Kidney tubule cell (primary cell): ENCODE measurements at regions not wholly inside any gene's neighbourhood (a gene's known extent, or its start where the extent isn't known, plus 50 kb on each side); places are given as distances from the start of the nearest gene placed in this dataset.

ENCODE experiments used
- DNase-seq: peaks from one replicate; pipeline ENCODE4 v3.0.0-alpha.2; 2018; ENCODE audit warnings: low spot score

DNA sequence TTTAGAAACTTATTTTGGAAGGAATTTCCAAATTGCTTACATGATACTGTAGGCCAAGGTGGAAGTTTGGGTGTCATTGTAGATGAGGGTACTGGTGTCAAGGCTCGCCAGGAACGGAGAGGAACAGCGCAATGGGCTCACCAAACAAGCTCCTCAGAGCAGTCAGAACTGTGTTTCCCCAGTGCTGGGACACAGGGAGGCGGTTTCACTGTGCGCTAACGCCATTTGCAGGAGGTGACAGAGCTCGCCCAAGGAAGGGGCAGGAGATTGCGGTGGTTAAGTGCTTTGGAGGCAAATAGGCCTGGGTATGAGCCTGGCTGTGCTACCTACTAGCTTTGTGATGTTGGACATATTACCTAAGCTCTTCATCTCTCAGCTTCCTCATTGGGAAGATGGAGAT lies 57.3 kb downstream of the HHEX start:
- DNase-seq: no peak

DNA sequence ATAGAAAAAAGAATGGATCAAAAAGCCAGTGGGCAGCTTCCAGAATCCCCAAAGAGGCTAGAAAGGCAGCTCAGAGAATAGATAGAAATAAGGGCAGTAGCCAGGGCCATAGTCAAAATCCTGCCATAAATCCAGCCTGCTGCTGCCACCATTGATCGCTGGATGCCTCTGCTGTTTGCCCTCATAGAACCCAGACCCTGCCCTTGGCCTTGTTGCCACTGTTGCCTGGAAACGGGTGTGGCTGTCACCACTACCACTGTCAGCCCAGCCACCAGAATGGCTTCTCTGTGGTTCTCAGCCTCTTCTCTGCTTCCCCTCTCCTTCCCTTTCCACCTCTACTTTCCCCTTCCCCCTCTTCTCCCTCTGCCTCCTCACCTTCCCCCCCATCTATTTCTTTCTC lies 57.8 kb downstream of the HHEX start:
- no peak for DNase-seq

DNA sequence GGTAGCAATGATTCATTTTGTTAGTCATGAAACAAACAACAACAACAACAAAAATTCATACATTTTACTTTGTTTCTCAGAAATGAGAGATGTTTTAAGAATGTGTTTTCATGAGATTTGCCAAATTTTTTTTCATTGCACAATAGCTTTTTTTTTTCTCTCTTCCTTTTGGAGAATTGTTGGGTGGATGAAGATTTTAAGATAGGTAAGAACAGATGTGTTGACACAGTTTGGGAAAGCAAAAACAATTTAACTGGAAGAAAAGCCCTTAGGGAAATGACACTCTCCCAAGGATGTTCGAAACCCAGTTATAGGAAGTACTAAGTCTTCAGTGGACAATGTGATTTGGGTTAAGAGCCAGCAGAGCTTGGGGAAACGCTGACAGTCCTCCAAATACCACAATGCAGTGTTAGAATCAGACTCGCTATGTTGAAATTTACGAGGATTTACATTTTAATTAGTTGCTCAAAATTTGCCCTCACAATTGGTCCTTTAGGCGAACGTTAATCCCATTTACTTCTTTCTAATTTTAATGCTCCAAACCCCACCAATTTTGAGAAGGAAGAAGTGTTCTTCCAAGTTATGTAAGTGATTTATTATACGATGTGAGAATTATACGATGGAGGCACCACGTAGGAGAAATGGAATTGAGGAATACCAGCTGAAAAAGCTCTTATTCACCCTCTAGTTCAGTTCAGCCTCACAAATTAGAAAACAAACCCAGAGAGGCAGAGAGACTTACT lies 61.2 kb downstream of the HHEX start:
- no peak for DNase-seq

DNA sequence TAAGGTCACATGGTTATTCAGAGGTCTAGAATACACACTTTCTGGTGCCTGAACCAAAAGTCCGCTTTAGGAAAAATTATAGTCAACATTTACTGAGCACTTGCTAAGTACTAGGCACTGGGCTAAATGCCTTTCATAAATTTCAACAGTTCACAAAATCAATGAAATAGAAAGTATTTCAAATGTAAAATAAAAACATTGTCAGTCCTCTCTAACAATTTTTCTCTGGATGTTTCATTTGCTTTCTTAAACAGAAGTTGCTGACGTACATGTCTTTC lies 61.7 kb downstream of the HHEX start:
- no peak for DNase-seq

DNA sequence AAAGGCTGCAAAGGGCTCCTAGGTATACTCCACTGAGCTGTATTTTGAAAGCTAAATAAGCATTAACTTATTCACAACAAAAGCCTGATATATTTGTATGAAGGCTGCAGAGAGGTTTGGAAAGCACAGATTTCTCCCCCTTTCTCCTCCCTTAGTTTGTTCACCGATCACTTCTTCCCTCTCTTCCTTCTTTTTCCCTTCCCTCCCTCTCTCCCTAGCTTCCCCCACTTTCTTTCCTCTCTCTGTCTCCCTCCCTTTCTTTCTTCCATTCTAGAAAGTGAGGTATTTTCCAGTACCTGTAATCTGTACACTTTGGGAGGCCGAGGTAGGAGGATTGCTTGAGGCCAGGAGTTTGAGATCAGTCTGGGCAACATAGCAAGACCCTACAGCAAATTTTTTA lies 62.1 kb downstream of the HHEX start:
- no peak for DNase-seq

DNA sequence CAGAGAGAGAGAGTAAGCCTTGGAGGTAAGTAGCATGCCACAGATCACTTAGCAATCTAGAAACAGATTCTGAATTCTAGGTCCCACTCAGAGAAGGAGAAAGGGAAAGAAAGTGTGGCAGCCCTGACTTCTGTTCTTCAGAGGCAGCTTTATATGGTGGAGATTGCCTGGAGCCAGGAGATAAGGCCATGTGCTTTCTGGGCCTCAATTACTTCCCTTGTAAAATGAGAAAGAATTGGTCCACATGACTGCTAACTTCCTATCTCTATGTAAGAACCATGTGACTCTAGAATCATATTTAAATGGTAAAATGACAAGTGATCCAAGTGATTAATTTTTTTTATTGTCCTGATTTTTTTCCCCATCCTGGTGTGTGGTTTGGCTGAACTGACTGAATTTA lies 64.1 kb downstream of the HHEX start:
- no peak for DNase-seq

DNA sequence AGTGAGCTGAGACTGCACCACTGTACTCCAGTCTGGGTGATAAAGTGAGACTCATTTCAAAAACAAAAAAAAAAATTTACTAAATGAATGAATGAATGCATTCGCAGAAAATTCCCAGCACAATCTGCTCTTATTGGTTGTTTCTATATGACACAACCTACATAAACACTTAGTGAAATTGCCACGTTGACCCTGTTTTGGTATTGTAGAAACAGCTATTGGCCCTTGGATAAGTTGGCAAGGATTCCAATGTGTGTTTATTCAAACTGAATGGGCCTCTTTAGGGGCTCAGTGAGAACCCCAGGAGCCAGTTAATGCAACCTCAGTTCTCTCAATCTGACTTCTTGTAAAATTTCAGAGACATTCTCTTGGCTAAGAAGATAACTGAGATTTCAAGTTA lies 66.0 kb downstream of the HHEX start:
- no peak for DNase-seq

DNA sequence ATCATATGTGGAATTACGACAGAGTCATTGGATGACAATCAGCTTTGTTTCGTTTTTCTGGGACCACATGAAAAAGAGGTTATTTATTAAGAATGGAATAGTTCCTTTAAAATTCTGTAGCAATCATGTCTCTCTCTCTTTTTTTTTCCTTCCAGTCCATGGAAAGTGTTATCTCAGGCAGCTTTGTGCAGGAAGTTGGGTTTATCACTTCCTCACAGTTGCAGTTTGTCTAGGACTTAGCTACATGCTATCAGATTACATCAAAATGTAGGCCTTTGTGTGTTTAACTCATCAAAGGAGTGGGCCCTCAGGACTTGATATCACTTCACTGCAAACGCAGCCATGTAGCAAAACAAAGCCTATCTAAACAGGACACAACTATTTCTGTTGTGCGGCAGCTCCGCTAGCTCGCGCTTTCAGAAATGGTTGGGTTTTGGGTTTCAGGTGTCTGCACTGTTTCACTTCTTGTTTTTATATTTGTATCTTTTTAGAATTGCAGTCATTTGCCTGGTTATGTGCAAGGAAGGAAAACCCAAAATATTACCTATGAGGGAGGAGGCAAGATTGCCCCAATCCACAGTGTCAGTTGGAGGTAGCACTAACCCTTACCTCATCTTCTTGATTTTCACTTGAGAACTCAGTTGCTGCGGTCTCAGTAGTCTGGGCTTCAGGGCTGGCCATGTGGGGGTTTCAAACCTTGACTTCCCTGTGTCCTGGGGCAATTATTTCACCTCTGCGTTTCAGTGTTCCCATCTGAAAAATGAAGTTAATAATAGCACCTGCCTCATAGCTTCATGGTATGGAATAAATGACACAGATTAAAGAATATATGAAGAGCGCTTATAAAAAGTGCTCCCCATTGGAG lies 66.7 kb downstream of the HHEX start:
- DNase-seq: no peak

DNA sequence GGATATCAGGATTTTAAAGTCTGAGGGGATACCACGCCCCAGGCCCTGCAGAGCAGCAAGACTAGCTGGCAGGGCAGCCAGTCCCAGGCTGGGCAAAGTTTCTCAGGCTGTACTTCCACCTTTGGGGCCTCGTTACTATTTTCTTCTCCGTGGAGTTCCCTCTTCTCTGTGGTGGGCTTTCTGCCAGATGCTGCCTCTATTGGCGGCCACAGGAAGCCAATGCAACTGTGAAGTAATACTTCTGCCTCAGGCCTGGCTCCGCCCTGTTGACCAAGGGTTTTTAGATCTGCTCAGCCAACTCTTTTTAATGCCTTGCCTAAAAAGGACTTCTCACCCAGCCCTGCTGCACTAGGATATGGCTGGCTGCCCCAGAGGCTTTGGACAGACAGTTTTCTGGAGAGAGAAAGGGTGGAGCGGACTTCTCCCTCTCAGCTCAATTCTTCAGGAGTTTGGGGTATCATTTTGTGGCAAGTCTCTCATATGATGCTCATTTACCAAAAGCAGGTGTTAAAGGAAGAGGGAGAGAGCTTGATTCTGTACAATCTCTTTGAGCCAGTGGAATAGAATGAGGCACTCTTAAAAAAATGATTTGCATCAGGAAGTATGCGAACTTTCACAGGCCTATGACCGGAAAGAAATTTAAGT lies 67.4 kb downstream of the HHEX start:
- peak; percentile 11 for DNase-seq

DNA sequence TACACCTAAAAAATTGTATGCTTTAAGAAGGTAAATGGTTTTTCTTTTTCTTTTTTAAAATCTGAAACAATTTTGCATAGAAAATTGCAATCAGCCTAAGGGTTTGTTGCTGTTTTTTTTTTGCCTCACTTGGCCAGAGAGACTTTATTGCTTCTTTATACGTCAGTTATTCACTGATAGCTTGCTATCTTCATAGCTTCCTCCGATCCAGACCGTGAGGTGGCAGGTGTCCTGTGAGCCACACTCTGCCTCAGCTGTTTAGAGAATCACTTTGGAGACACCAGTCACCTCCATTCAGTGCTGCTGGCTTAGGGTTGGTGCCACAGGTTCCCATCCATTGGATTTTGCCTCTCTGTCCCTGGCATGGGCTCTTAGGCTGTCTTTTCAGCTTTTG lies 68.0 kb downstream of the HHEX start:
- no peak for DNase-seq

DNA sequence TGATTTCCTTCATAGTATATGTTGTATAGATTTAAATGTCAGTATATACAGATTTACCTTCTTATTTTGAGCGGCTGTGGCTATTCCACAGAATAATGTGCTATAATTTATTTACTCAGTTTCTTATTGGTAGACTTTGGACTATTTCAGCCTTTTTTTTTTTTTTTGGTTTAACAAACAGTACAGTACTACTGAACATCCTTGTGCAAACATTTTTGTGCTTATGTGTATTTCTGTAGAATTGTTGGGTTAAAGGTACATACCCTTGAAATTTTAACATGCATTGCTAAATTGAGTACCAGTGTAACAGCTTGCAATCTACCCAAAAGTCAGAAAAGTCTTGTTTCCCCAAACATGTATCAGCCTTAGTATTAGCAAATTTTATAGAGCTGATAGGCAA lies 68.8 kb downstream of the HHEX start:
- DNase-seq: no peak

DNA sequence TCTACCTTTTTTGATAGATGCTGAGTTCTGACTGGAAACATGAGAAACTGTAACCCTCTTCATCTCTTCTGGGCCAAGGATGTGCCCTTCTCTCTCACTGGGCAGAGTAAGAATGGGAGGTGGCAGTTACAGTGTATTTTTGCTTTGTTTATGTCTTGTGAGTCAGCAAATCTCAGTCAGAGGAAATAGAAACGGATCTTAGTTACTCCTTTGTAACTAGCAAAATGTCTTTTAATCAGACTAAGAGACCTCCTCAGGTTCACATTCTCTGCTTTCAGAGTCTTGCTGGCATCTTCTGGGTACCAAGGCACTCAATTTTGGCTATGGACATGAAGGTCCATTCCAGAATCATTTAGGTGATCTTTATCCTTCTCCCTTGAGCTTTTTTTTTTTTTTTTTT lies 70.9 kb downstream of the HHEX start:
- no peak for DNase-seq

DNA sequence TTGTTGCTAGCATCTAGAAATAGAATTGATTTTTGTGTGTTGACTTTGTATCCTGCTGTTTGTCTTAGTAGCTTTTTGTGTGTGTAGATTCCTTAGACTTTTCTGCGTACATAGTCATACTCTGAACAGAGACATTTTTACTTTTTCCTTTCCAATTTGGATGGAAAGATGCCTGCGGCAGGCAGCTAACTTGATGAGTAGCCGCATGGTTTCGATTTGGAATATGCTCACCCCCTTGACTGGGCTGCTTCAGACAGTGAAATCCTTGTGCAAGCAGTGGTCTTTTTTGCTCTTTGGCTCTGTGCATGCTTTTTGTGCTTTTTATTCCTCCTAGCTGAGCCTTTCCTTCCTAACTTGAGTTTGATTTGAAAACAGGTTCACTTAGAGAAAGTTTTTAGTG lies 71.8 kb downstream of the HHEX start:
- no peak for DNase-seq

DNA sequence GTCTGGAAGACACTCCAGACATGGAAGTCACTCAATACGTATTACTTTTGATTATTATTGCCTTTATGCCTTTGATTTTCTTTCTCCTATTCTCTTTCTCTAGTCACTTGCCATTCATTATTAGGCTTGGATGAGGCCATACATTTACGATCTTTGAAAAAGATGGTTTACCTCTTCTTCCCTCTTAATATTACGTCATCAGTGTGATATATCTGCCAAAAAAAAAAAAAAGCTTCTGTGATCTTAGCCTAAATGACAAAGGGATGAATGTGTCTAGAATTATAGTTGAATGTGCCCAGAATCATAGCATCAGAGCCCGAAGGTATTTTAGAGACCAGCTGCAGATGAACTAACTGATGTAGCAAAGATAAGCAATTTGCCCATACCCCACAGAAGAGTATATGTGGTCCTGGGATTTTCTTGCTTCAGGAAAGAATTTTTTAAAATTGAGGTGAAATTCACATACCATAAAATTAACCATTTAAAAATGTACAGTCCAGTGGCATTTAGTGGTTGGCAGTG lies 73.9 kb downstream of the HHEX start:
- no peak for DNase-seq

DNA sequence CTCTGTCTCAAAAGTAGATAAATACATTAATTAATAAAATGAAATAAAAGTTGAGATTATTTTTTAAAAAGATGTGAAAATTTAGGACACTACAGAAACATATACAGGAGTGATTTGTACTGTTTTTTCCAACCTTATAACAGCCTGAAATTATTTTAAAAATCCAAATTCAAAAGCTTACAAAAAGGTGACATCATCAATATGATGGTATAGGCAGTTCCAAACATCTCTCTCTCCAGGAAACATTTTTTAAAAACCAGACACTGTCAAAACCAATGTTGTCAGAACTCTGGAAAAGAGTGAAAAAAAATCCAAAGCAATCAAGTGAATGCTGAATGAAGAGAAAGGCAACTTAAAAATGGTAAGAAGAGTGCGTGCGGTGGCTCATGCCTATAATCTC lies 76.7 kb downstream of the HHEX start:
- no peak for DNase-seq

DNA sequence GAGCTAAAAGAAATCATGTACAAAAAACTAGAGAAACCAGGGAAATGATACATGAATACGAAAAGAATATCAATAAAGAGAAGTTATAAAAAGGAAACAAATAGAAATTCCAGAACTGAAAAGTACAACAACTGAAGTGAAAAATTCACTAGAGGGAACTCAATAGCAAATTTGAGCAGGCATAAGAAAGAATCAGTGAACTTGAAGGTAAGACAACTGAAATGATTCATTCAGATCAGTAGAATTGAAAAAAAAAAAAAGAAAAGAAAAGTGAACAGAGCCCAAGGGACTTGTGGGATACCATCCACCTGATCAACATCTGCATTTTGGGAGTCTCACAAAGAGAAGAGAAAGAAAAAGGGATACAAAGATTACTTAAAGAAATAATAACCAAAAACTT lies 78.3 kb downstream of the HHEX start:
- no peak for DNase-seq

DNA sequence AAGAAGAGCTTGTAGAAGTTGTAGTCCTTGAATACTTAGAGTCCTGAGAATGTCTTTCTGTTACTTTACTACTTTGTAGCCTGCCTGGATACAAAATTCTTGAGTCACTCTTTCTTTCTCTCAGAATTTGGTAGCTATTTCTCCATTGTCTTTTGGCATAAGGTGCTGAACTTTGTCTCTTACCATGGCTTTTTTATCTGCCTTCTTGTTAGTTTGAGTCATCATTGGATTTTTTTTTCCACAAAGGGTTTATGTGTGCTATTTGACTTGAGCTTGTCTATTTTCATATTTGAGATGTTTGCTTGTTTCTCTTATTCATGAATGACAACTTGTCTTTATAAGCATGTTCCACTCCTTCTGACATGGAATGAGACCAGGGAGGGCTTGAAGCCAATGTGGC lies 74.5 kb upstream of the EXOC6 start:
- no peak for DNase-seq

DNA sequence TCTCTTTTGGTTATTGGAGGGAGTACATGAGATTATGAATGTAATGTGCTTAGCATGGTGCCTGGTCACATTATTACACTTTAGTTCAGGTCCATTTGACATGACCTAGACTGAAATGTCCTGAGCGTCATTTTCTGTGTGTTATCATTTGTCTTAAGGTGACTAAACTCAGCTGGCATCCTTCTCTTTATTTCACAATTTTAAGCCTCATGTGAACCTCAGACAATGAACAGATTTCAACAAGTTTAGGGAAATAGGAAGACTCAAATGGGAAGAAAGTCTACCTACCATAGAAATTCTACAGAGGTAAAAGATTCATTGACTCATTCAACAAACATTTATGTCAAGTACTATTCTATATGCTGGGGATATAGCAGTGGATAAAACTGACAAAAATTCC lies 70.2 kb upstream of the EXOC6 start:
- DNase-seq: no peak

DNA sequence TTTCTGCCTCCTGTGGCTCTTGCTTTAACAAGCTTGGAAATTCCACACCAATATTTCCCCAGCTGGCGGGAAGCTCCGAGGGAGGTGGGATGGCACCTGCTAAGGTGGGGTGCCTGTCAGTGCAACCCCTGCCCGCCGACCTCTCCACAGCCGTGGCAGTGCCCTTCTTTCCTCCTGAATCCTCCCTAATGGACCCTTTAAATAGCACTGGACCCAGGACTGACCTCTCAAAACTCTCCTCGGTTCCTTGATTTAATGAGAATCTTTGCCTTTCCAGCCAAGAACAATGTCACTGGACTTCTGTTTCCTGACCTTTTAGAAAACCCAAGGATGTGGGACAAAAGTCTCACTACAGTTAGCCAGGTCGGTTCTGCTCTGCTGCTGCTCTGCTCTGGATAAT lies 63.2 kb upstream of the EXOC6 start:
- no peak for DNase-seq

DNA sequence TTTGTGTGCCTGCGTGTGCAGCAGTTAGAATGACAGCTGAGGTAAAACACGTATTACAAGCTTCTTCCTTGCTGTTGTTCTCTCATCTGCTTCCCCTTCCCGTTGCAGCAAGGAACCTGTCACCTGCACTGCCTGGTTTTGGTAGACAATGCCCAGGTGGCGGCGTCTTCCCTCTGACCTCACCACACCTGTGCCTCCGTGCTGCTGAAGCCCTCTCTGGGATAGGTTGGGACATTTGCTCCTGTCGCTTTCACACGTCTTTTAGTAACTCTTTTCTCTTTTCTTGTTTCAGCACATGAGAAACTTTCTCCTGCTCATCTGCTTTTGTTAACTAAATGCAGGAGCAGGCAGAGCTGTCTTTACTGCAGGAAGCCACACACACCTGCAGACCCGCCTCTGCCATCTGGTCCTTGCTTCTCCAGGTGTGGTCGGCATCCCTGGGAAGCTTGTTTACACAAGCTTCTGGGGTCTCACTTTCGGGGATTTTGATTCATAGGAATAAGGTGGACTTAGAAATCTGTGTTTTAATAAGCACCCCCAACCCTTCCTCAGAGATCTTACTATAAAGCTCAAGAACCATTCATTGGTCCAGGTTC lies 60.7 kb upstream of the EXOC6 start:
- no peak for DNase-seq

DNA sequence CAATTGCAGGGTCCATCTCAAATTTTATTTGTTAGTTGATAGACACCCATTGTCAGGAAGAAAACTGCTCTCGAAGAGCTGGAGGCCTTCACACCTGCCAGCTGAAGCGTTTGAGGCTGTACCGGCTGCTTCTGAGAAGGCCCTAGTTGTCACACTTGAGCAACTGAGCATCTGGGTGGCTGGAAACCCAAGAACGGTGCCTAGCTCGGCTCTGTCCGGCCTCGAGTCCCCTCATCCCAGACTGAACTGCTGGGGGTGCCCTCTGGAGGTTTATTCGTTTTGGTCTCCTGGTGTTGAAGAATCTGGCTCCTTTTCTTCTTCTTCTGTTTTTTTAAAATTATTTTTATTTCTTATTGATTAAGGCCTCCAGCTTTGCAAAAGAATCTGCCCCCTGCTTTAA lies 59.3 kb upstream of the EXOC6 start:
- DNase-seq: no peak

DNA sequence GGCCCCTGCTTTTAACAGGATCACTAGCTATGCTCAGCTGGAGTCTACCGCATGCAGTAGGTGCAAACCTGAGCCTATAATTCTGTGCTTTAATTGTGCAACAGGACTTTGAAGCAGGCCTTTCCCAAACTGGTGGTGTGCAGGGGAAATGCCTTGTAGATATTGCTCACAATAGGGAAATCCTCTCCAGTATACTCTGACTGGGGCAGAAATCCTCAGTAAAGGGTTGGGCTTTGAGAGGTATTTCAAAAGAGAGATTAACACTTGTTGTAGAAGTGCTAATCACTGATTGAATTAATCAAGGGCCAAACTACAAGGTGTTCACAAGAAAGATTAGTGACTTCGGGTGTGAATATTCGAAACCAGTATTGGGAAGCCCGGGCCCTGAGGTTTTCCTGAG lies 58.5 kb upstream of the EXOC6 start:
- no peak for DNase-seq

DNA sequence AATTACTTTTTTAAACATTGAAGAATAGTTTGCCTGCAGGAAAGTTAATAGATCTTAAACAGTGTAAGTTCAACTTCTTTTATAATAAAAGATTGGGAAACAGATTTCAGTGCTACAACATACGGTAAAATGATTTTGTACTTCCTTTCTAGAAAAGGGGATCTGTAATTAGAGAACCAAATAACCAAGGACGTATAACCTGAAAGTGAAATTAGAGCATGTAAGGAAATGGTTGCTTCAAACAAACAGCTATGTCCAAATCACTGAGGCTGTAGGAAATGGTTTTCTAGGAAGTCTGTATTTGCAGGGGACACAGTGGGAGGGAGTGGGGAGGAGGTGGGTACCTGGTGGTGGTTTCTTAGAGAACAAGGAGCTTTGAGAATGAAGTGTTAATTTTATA lies 57.9 kb upstream of the EXOC6 start:
- DNase-seq: no peak
